K562 (cell line): ENCODE measurements at regions not wholly inside any gene's neighbourhood (a gene's known extent, or its start where the extent isn't known, plus 50 kb on each side); places are given as distances from the start of the nearest gene placed in this dataset.
A peak's percentile ranks its signal among the peaks of the same experiment; 100 is the strongest.

Experiments used
- CEBPG ChIP-seq, 3 experiments: fragments of 200-800 bp in 1 of 3; sonication (Bioruptor generic) in 1 of 3; sonication (generic) in 1 of 3; formaldehyde crosslinking in 1 of 3; IDR thresholded peaks in 2 of 3; conservative IDR thresholded peaks in 1 of 3; 2 replicates each; pipeline versions ENCODE4 v1.6.1 to v1.8.0; 2016 to 2022; ENCODE audit warnings: missing compliant biosample characterization in 2 of 3, missing genetic modification characterization in 2 of 3, mild to moderate bottlenecking in 1 of 3, missing genetic modification reagents in 1 of 3
- CHD1 ChIP-seq: fragments of 200-600 bp; sonication (generic); IDR thresholded peaks from one replicate; pipeline ENCODE4 v1.6.1; 2012; ENCODE audit warnings: mild to moderate bottlenecking, moderate library complexity, low read length, inconsistent platforms
- HNRNPK ChIP-seq: fragments of 200-400 bp; formaldehyde crosslinking; IDR thresholded peaks from one replicate; pipeline ENCODE4 v1.6.1; 2018; ENCODE audit warnings: mild to moderate bottlenecking, low read depth, low read length; ENCODE audit not compliant: poor library complexity, severe bottlenecking
- HSF4 ChIP-seq: fragments of 250-450 bp; sonication (Bioruptor Pico); IDR thresholded peaks from 2 replicates; pipeline ENCODE4 v2.1.2; 2022; ENCODE audit warnings: mild to moderate bottlenecking, moderate library complexity, borderline replicate concordance
- ZBTB43 ChIP-seq: sonication (generic); formaldehyde crosslinking; IDR thresholded peaks from 2 replicates; pipeline ENCODE4 v1.8.0; 2023; ENCODE audit warnings: mild to moderate bottlenecking, missing genetic modification reagents
- ZNF124 ChIP-seq: sonication (generic); formaldehyde crosslinking; IDR thresholded peaks from 2 replicates; pipeline ENCODE4 v1.8.1; 2022; ENCODE audit warnings: missing genetic modification reagents

GRCh38 chr7:46886669-46887374, 695.1 kb downstream of the TNS3 start:
- TF ChIP-seq CHD1 (no peak), HSF4 (CRISPR knock-in tag) (no peak), ZNF124 (CRISPR knock-in tag) (no peak), HNRNPK (no peak), CEBPG (CRISPR knock-in tag; IDR thresholded peaks at IDR 0.05) (no peak), CEBPG (tag; conservative IDR thresholded peaks at IDR 0.05 in 1 of 2, IDR thresholded peaks at IDR 0.05 in 1 of 2) (peak in 1 of 2 experiments; percentile 59; a peak in 2 of 4 replicates), ZBTB43 (CRISPR knock-in tag) (no peak)
